ENCODE measurements at regions not wholly inside any gene's neighbourhood (a gene's known extent, or its start where the extent isn't known, plus 50 kb on each side); places are given as distances from the start of the nearest gene placed in this dataset.

DNA sequence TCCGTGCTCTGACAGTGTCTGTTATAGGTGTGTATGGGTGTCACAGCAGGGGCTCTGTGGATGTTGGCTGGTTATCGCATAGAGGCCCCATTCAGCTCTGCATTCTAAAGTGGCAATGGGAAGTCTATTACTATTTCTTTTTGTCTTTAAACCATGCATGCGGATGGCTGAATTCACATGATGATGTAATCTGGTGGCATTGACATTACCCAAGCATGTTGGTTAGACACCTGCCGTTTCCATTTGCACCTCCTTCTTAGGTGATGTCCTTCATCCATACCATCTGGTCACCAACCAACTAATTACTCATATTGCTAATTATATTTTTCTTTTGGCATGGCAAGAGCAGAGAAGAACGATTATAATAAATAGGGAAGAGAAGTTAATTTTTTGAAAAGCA is 270.8 kb upstream of the RGS6 start:
- TF ChIP-seq, protein P1, sequence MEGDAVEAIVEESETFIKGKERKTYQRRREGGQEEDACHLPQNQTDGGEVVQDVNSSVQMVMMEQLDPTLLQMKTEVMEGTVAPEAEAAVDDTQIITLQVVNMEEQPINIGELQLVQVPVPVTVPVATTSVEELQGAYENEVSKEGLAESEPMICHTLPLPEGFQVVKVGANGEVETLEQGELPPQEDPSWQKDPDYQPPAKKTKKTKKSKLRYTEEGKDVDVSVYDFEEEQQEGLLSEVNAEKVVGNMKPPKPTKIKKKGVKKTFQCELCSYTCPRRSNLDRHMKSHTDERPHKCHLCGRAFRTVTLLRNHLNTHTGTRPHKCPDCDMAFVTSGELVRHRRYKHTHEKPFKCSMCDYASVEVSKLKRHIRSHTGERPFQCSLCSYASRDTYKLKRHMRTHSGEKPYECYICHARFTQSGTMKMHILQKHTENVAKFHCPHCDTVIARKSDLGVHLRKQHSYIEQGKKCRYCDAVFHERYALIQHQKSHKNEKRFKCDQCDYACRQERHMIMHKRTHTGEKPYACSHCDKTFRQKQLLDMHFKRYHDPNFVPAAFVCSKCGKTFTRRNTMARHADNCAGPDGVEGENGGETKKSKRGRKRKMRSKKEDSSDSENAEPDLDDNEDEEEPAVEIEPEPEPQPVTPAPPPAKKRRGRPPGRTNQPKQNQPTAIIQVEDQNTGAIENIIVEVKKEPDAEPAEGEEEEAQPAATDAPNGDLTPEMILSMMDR (conservative IDR thresholded peaks at IDR 0.05) = no peak
- no peak for TF ChIP-seq EZH2 (IDR thresholded peaks at IDR 0.05; ENCODE audit: low read depth)

All from PC-9 (cell line).